ENCODE measurements at regions not wholly inside any gene's neighbourhood (a gene's known extent, or its start where the extent isn't known, plus 50 kb on each side); places are given as distances from the start of the nearest gene placed in this dataset.

DNA sequence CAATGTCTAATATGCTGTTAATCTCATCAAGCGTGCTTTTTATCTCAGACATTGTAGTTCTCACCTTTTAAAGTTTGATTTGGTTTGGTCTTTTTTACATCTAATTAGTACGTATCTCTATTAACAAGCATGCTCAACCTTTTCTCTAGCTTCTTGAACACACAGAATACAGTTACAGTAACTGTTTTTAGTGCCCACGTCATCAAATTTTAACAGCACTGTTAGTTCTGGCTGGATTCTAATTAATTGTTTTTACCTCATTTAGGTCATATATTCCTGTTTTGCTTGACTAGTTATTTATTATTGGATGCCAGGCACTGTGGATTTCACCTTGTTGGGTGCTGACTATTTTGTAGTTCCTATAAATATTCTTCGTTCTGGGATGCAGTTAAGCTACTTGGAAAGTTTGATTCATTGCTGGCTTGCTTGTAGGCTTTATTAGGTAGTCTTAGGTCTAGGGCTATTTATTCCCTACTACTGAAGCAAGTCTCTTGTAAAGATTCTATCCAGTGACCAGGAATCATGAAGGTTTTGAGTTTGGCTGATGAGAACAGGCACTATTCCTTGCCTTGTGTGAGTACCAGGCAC, 263.0 kb downstream of the ETAA1 start:
- DNase-seq (ENCODE audit: low read depth in 2 of 2): no peak

GRCh38 chr2:67660871-67661270, 263.7 kb downstream of the ETAA1 start:
- DNase-seq (ENCODE audit: low read depth in 2 of 2): no peak

DNA sequence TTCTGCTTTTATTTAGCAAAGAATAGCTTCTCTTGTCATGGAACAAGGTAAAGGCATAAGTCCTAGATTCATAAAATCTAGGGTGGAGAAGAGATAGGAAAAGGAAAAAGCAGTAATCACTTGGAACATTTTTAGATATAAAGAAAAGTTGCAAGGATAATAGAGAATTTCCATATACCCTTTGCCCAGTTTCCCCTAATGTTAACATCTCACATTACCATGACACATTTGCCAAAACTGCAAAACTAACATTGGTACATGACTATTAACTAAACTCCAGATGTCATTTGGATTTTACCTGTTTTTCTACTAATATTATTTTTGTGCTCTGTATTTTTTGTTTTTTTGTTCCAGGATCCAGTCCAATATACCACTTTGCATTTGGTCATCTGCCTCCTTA, 265.1 kb downstream of the ETAA1 start:
- no peak for DNase-seq (ENCODE audit: low read depth in 2 of 2)

GRCh38 chr2:67663776-67664175, 266.6 kb downstream of the ETAA1 start:
- DNase-seq (ENCODE audit: low read depth in 2 of 2): no peak

GRCh38 chr2:67666386-67667053, 269.4 kb downstream of the ETAA1 start:
- DNase-seq (ENCODE audit: low read depth in 2 of 2): no peak

DNA sequence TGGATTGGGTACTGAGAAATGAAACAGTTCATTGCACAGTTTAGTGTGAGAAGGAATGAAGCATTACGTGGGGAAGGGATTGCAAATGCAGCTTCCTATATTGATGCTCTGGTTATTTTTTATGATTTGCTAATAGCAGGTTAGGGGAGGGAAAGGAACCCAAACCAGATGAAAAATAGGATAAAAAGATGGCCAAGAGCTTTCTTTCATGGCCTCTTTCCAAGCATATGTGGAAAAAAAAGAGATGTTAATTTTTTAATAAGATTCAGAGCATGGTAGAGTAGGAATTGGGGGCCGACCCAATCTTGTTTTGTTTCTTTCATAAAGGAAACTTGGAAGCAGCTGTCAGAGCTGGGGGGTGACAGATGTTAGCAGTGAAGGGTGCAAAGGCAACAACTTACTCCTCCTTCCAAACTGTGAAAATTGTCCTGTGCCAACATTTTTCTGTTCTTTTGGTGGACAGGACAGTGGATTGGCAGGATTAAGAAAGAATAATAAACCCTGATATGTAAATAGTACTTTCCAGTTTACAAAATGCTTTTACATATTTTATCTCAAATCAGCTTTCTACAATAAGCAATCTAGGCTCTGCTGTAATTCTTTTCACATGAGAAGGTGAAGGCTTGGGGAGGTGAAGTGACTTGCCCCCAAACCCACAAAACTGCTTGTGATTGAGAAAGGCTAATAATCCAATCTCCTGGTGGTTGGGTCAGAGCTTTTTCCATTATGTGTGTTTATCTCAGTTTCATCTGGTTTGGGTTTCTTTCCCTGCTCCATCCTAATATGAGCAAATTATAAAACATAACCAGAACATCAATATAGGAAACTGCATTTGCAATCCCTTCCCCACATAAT, 270.1 kb downstream of the ETAA1 start:
- no peak for DNase-seq (ENCODE audit: low read depth in 2 of 2)

- no peak for DNase-seq (ENCODE audit: low read depth in 2 of 2)
Observed at GRCh38 chr2:67668538-67668937, 271.4 kb downstream of the ETAA1 start.

DNA sequence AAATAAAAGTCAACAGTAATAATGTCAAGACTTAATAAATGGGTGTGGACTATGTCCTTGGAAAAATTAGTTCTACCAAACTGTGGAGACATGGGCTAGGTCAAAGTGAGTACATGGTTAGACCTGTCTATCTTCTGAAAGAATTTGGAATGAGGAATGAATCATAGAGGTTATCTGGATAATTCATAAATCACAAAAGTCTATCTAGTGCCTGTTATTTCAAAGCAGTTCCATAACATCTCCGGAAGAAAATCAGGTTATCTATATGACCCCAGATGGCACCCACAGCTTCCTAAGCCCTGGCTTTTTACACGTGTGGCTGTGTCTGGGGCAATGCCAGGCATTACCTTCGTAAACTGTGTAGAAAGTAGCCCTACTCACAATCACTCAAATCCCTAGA, 272.0 kb downstream of the ETAA1 start:
- DNase-seq (ENCODE audit: low read depth in 2 of 2): no peak

GRCh38 chr2:67669766-67670165, 272.6 kb downstream of the ETAA1 start:
- no peak for DNase-seq (ENCODE audit: low read depth in 2 of 2)

DNA sequence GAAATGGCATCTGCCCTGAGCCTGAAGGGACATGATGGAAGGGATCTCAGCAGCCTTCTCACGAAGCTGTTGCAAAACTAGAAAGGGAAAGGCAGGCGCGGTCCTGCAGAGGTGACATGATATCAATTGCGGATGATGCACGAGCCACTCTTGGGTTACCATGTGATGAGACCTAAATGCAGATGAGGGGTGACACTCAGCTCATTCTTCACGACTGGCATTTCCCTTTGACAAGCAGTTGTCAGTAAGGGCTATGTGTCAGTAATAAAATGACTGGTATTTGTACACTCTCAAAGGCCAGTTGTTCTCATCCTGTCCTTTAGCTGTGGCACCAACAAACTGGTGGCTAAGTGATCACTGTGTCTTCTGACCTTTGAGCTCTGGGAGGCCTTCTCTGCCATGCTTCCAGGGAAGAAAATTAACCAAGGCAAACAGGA, 273.6 kb downstream of the ETAA1 start:
- no peak for DNase-seq (ENCODE audit: low read depth in 2 of 2)

DNA sequence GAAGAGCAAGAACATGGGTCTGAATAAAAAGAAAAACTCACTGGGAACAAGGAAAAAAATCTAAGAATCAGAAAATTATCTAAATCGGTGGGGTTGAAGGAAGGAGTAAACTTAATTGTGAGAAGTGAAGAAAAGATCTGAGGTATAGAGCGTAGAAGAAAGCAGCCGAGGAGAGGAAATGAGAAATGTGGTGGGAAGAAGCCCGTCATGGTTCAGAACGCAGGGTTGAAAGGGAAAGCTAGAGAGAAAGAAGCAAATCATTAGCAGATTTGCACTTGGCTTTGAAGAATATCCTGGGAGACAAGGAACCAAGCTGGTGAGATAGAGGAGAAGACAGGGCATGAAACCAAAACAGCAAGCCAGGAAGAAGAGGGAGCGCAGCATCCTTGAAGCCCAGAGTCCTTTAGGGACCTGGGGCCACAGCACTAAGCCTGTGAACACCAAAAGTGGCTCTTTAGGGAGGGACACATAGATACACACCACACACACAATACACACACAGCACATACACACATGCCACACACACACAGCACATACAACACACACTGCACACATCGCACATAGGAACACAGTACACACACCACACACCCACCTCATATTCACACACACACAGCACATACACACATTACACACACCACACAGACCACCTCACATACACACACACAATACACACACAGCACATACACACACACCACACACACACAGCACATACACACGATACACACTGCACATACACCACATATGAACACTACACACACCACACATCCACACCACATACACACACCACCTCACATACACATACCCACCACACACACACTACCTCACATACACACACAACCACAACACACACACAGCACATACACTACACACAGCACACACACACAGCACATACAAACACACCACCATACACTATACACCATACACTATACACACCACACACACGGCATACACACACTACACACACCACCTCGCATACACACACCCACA, 274.6 kb downstream of the ETAA1 start:
- DNase-seq (ENCODE audit: low read depth in 2 of 2): no peak

- no peak for DNase-seq (ENCODE audit: low read depth in 2 of 2)
Observed at GRCh38 chr2:67674668-67675067, 277.5 kb downstream of the ETAA1 start.

DNA sequence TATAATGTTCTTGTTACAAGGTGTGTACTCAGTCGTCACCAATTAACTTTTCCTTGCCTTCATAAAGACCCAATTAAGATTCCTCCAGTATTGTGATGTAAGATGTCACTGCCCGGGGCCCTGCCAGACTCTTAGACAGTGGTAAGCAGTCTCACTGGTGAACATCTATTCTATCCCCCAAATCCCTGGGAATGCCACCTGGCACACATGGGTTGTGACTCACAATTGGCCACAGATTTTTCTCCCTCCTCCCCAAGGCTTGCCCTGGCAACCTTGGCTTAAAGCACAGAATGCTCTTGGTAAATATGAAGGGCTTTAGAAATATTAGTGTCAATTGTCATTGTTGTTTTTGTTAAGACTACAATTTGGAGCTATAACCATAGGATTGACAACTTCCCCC, 287.9 kb downstream of the ETAA1 start:
- DNase-seq (ENCODE audit: low read depth in 2 of 2): no peak

DNA sequence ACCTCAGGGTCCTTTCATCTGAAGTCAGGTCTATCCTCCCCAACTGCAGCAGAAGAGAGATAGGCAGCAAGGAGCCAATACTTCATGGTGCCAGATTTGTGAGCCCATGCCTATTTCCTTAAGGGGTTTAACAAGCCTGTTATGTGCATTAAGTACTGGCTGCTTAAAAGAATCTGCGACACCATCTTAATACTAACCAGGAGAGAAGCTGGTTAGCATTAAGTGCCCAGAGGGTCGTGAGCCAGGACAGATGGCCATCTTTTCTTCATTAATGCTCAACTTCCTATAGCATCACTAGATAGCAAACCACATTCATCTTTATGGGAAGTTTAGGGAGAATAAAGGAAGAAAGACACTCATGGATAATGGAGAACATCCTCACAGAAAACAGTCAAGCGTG, 289.1 kb downstream of the ETAA1 start:
- DNase-seq (ENCODE audit: low read depth in 2 of 2): no peak

DNA sequence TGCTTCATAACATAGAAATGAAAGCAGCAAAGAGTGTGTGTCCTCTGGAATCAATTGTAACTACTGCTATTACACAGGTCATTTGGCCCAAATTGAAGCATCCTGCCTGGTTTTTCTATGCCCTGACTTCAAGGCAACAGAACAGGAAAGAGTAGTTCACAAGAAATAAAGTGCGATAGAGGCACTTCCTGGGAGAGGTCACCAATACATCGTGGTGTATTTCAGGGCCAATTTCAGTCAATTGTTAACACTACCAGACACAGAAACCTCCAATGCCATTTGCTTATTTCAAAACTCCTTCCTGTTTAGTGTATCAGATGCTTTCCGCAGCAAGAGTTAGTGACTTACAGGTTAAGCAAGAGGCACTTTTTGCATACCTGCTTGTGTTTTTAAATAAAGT, 292.1 kb downstream of the ETAA1 start:
- no peak for DNase-seq (ENCODE audit: low read depth in 2 of 2)

- DNase-seq (ENCODE audit: low read depth in 2 of 2): no peak
Observed at GRCh38 chr2:67689651-67690050, 292.5 kb downstream of the ETAA1 start.

GRCh38 chr2:67694445-67694844, 297.3 kb downstream of the ETAA1 start:
- no peak for DNase-seq (ENCODE audit: low read depth in 2 of 2)

DNA sequence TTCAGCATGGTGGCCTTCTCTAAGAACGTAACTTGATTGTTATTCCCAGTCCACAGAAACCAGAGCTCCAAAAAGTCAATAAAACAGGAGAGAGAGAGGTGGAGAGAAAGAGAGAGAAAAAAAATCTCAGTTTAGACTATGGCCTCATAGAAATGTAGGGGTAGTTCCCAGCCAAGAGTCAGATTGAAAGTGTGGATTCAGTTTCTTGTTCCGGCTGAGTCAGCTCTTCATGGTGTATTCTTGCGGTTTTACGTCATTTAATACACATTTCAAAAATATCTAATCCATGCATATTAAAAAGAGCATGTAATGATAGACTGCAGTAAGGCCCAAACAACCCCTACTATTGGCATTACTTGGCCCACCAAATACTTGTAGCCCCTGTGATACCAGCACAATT, 303.9 kb downstream of the ETAA1 start:
- no peak for DNase-seq (ENCODE audit: low read depth in 2 of 2)

- no peak for DNase-seq (ENCODE audit: low read depth in 2 of 2)
Observed at GRCh38 chr2:67702284-67702683, 305.2 kb downstream of the ETAA1 start.

- DNase-seq (ENCODE audit: low read depth in 2 of 2): no peak
Observed at GRCh38 chr2:67702937-67703336, 305.8 kb downstream of the ETAA1 start.

GRCh38 chr2:67706082-67706481, 308.9 kb downstream of the ETAA1 start:
- DNase-seq (ENCODE audit: low read depth in 2 of 2): no peak

DNA sequence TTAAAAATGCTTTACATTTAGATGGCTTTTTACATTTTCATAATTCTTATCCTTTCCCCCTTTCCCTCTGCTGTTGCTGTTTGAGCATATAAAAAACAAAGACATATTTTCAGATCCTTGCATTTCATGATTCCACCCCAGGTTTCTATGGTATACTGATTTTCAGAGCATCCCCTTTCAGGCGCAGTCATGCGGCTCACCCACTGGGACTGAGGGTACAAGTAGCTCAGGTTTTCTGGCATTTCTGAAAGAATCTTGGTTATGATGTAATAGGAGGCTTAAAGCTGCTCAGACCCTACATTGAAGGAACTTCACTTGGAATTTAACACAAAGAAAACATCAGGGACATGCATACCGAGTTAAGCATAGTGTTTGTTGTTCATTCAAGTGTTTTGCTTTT, 310.8 kb downstream of the ETAA1 start:
- DNase-seq (ENCODE audit: low read depth in 2 of 2): no peak

All from stimulated activated CD4-positive, alpha-beta T cell treated with anti-CD3 and anti-CD28 coated beads, Interleukin-12 subunit alpha, Interleukin-12 subunit beta, amount 100 ng/mL, for 24 hours (primary cell).